Fibroblast of lung (primary cell): ENCODE measurements at regions not wholly inside any gene's neighbourhood (a gene's known extent, or its start where the extent isn't known, plus 50 kb on each side); places are given as distances from the start of the nearest gene placed in this dataset.
"Not testable (repeated sequence)": the region's sequence is repeated elsewhere in the genome, so short reads cannot be mapped to it uniquely, and the experiment has no call there.

Source experiments
- DNase-seq, 2 donors: peaks; one replicate each; pipeline versions ENCODE4 v3.0.0 to v3.0.0-alpha.2; 2010; ENCODE audit warnings: low read depth in 2 of 2
- H2AFZ ChIP-seq: 2 replicates; pipeline ENCODE4 v1.5.1; 2012; ENCODE audit warnings: low read length, control low read depth, inconsistent platforms
- H3K27ac ChIP-seq: 2 replicates; pipeline ENCODE4 v1.5.1; 2011; ENCODE audit warnings: low read length, control low read depth; ENCODE audit not compliant: insufficient read depth
- H3K27me3 ChIP-seq: 2 replicates; pipeline ENCODE4 v1.5.1; 2011; ENCODE audit warnings: mild to moderate bottlenecking, low read length; ENCODE audit not compliant: control insufficient read depth, insufficient read depth
- H3K36me3 ChIP-seq: 2 replicates; pipeline ENCODE4 v1.5.1; 2011; ENCODE audit warnings: low read length; ENCODE audit not compliant: control insufficient read depth, insufficient read depth
- H3K4me1 ChIP-seq: 2 replicates; pipeline ENCODE4 v1.5.1; 2011; ENCODE audit warnings: low read length; ENCODE audit not compliant: control insufficient read depth, insufficient read depth; ENCODE audit errors: extremely low read depth
- H3K4me2 ChIP-seq: 2 replicates; pipeline ENCODE4 v1.5.1; 2011; ENCODE audit warnings: low read length, control low read depth; ENCODE audit not compliant: insufficient read depth; ENCODE audit errors: extremely low read depth
- H3K4me3 ChIP-seq, 4 experiments: fragments of 200-600 bp in 1 of 4; sonication (generic) in 1 of 4; replicated peaks in 1 of 4; 2 replicates each; pipeline ENCODE4 v1.5.1; 2011 to 2016; ENCODE audit warnings: low read length in 4 of 4, low read depth in 3 of 4, mild to moderate bottlenecking in 3 of 4, control low read depth in 2 of 4, inconsistent platforms in 1 of 4, mixed read lengths in 1 of 4; ENCODE audit not compliant: insufficient read depth in 1 of 4; ENCODE audit errors: control extremely low read depth in 1 of 4
- H3K79me2 ChIP-seq: 2 replicates; pipeline ENCODE4 v1.5.1; 2012; ENCODE audit warnings: mild to moderate bottlenecking, low read length, inconsistent platforms; ENCODE audit not compliant: control insufficient read depth, insufficient read depth
- H3K9ac ChIP-seq: 2 replicates; pipeline ENCODE4 v1.5.1; 2011; ENCODE audit warnings: mild to moderate bottlenecking, low read length, control low read depth; ENCODE audit not compliant: insufficient read depth
- H3K9me3 ChIP-seq: 2 replicates; pipeline ENCODE4 v1.5.1; 2012; ENCODE audit warnings: low read depth, low read length; ENCODE audit not compliant: control insufficient read depth, insufficient read depth
- H4K20me1 ChIP-seq: 2 replicates; pipeline ENCODE4 v1.5.1; 2011; ENCODE audit warnings: low read length; ENCODE audit not compliant: control insufficient read depth, insufficient read depth; ENCODE audit errors: extremely low read depth
- CTCF ChIP-seq, 2 donors: IDR thresholded peaks in 1 of 2; conservative IDR thresholded peaks in 1 of 2; 1 replicate in 1 of 2; 2 replicates in 1 of 2; pipeline ENCODE4 v1.5.1; 2011 to 2012; ENCODE audit warnings: low read length in 2 of 2, control low read depth in 1 of 2, inconsistent platforms in 1 of 2, low read depth in 1 of 2, mild to moderate bottlenecking in 1 of 2
- EZH2 ChIP-seq: IDR thresholded peaks from 2 replicates; pipeline ENCODE4 v1.5.1; 2012; ENCODE audit warnings: low read length, control low read depth, mild to moderate bottlenecking; ENCODE audit errors: missing control alignments

GRCh38 chr5:62250085-62250484, 55.9 kb upstream of the KIF2A start:
- not testable (repeated sequence) for H3K27me3 ChIP-seq, H3K27ac ChIP-seq, H3K4me2 ChIP-seq, H3K9ac ChIP-seq, DNase-seq, H3K36me3 ChIP-seq, H4K20me1 ChIP-seq, H3K4me1 ChIP-seq, H2AFZ ChIP-seq, H3K4me3 ChIP-seq, H3K9me3 ChIP-seq, H3K79me2 ChIP-seq

- H3K27ac ChIP-seq, H2AFZ ChIP-seq, H3K9me3 ChIP-seq, H3K79me2 ChIP-seq, H3K9ac ChIP-seq, H3K36me3 ChIP-seq, H3K4me3 ChIP-seq, H3K4me2 ChIP-seq, H3K27me3 ChIP-seq, DNase-seq, H4K20me1 ChIP-seq, H3K4me1 ChIP-seq: not testable (repeated sequence)
Measured at GRCh38 chr5:62250919-62251318, 55.1 kb upstream of the KIF2A start.

- H3K36me3 ChIP-seq, DNase-seq, H3K27ac ChIP-seq, H3K4me2 ChIP-seq, H2AFZ ChIP-seq, H3K9ac ChIP-seq, H3K79me2 ChIP-seq, H4K20me1 ChIP-seq, H3K4me3 ChIP-seq, H3K9me3 ChIP-seq, H3K27me3 ChIP-seq, H3K4me1 ChIP-seq: not testable (repeated sequence)
Measured at GRCh38 chr5:62252519-62252918, 53.5 kb upstream of the KIF2A start.

- not testable (repeated sequence) for H3K4me1 ChIP-seq, H3K9ac ChIP-seq, H3K4me3 ChIP-seq, H4K20me1 ChIP-seq, H3K4me2 ChIP-seq, H3K27ac ChIP-seq, H3K27me3 ChIP-seq, H3K36me3 ChIP-seq, H3K9me3 ChIP-seq, DNase-seq, H3K79me2 ChIP-seq, H2AFZ ChIP-seq
Measured at GRCh38 chr5:62255551-62255950, 50.5 kb upstream of the KIF2A start.

GRCh38 chr5:62256161-62257019, 49.6 kb upstream of the KIF2A start:
- H3K27me3 ChIP-seq: no peaks in the 10 kb centered on the region
- no peaks in the 10 kb centered on the region for H3K36me3 ChIP-seq
- no peak overlapping the region for H3K4me2 ChIP-seq
- DNase-seq: peak in 1 of 2 donors; percentile 12
- H3K79me2 ChIP-seq: no peaks in the 10 kb centered on the region
- TF ChIP-seq EZH2: no peak
- no peak for TF ChIP-seq CTCF (conservative IDR thresholded peaks at IDR 0.05 in 1 of 2, IDR thresholded peaks at IDR 0.05 in 1 of 2; ENCODE audit: low read depth in 1 of 2, low read length in 2 of 2)
- H3K9me3 ChIP-seq: no peaks in the 10 kb centered on the region
- H3K27ac ChIP-seq: no peak overlapping the region
- H2AFZ ChIP-seq: no peak overlapping the region
- no peaks in the 10 kb centered on the region for H3K4me1 ChIP-seq
- no peaks in the 10 kb centered on the region for H4K20me1 ChIP-seq
- H3K4me3 ChIP-seq: no peak overlapping the region
- no peak overlapping the region for H3K9ac ChIP-seq
